ENCODE measurements at regions not wholly inside any gene's neighbourhood (a gene's known extent, or its start where the extent isn't known, plus 50 kb on each side); places are given as distances from the start of the nearest gene placed in this dataset.

DNA sequence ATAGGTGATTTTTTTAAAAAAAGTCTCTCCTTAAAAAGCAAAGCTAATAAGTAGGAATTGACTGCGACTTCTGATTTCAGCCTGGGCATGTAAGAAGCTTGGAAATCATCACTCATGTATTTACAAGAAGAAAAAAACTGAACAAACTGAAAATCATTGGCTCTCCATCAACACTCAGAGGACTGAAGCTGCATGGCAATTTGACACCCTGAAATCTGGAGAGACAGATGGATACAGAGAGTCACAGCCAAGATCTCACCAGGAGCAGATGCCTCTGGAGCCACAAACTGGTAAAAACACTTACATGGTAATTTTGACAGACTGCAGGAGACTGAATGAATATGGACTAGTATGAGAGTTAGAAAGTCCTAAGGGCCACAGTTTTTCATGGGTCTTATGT is 191.2 kb upstream of the TCF21 start:
- TF ChIP-seq, protein P1, sequence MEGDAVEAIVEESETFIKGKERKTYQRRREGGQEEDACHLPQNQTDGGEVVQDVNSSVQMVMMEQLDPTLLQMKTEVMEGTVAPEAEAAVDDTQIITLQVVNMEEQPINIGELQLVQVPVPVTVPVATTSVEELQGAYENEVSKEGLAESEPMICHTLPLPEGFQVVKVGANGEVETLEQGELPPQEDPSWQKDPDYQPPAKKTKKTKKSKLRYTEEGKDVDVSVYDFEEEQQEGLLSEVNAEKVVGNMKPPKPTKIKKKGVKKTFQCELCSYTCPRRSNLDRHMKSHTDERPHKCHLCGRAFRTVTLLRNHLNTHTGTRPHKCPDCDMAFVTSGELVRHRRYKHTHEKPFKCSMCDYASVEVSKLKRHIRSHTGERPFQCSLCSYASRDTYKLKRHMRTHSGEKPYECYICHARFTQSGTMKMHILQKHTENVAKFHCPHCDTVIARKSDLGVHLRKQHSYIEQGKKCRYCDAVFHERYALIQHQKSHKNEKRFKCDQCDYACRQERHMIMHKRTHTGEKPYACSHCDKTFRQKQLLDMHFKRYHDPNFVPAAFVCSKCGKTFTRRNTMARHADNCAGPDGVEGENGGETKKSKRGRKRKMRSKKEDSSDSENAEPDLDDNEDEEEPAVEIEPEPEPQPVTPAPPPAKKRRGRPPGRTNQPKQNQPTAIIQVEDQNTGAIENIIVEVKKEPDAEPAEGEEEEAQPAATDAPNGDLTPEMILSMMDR (IDR thresholded peaks at IDR 0.05) = no peak
- Histone ChIP-seq H3K4me3 (ENCODE audit: low read depth in 1 of 2, low read length in 1 of 2) (no peak overlapping the region), H3K4me1 (ENCODE audit: control insufficient read depth in 1 of 2, insufficient read depth in 1 of 2, low read depth in 1 of 2, low read length in 1 of 2) (no peaks in the 10 kb centered on the region), H3K9me3 (no peaks in the 10 kb centered on the region), H3K36me3 (no peaks in the 10 kb centered on the region), H3K27ac (no peak overlapping the region), H3K27me3 (no peaks in the 10 kb centered on the region)

DNA sequence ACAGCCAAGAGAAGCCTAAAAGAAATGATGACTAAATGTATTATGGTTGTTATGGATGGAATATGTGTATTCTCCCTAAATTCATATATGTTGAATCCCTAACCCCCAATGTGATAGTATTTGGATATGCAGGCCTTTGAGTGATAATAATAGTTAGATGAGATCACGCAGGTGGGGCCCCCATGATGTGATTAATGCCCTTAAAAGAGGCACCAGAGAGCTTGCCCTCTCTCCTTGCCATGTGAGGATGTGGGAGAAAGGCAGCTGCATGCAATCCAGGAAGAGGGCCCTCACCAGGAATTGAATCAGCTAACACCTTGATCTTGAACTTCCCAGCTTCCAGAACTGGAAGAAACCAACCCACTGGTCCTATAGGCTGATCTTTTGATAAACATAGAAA is 190.6 kb upstream of the TCF21 start:
- Histone ChIP-seq H3K4me1 (ENCODE audit: control insufficient read depth in 1 of 2, insufficient read depth in 1 of 2, low read depth in 1 of 2, low read length in 1 of 2) (no peaks in the 10 kb centered on the region), H3K27ac (no peak overlapping the region), H3K9me3 (no peaks in the 10 kb centered on the region), H3K27me3 (no peaks in the 10 kb centered on the region), H3K36me3 (no peaks in the 10 kb centered on the region), H3K4me3 (ENCODE audit: low read depth in 1 of 2, low read length in 1 of 2) (no peak overlapping the region)
- TF ChIP-seq, protein P1 (IDR thresholded peaks at IDR 0.05) = no peak

DNA sequence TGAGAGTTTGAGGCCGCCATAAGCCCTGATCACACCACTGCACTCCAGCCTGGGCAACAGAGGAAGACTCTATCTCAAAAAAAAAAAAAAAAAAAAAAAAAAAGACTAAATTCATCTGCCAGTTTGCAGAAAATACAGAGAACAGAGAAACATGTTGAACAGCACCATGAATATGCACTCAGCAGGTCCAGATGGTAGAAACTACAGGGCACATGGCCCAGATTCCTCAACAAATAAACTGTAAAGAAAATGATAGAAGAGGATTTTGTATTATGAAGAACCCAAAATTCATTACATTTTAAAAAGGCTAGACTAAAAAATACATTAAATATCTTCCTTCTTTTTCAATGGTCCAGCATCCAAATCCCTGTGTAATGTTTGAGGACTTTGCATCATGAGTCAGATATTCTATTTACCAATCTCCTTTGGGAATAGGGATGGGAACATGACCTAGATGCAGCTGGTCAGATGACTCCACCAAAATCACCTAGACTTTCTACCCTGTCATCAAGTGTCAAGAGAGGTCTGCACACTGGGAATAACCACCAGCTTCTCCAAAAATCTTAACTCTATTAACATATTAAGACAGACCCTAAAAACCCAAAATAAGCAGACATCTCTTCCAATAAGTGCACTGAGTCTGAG is 189.1 kb upstream of the TCF21 start:
- H3K4me3 ChIP-seq (ENCODE audit: low read depth in 1 of 2, low read length in 1 of 2) = no peak overlapping the region
- no peaks in the 10 kb centered on the region for H3K9me3 ChIP-seq
- H3K36me3 ChIP-seq = no peaks in the 10 kb centered on the region
- H3K4me1 ChIP-seq (ENCODE audit: control insufficient read depth in 1 of 2, insufficient read depth in 1 of 2, low read depth in 1 of 2, low read length in 1 of 2) = no peaks in the 10 kb centered on the region
- H3K27ac ChIP-seq = no peak overlapping the region
- TF ChIP-seq, protein P1 (IDR thresholded peaks at IDR 0.05) = no peak
- no peaks in the 10 kb centered on the region for H3K27me3 ChIP-seq

DNA sequence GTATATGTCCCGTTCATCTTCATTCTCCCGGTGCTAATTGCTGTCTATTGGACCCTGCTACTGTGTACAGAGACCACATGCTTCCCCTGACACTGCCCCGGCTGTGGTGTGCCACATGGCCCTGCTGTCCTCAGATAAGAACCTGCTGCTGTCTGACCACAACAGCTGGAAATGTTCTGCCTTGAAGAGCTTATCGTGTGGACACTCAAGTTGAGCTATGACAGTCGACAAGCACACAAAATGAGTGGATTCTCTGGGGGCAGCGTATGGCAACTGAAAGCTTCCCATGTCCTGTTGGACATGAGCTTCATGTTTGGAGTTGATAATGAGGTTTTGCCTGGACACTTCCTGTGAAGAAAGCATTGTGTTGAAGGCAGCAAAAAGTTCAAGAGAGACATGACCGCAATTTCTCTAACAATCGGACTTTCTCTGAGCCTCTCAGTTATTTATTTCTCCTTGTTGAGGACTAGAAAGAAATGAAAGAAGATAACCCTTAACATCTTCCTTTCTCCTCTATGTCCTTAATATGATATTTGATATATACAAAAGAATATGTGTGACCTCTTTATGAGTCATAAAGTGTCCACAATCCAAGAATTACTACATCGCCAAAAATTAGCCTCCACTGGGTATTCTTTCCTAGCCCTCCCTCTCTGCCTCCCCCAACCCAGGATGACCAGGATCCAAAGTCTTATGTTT is 187.1 kb upstream of the TCF21 start:
- Histone ChIP-seq H3K27ac (no peak overlapping the region), H3K4me3 (ENCODE audit: low read depth in 1 of 2, low read length in 1 of 2) (no peak overlapping the region), H3K27me3 (no peaks in the 10 kb centered on the region), H3K4me1 (ENCODE audit: control insufficient read depth in 1 of 2, insufficient read depth in 1 of 2, low read depth in 1 of 2, low read length in 1 of 2) (no peaks in the 10 kb centered on the region), H3K9me3 (no peaks in the 10 kb centered on the region), H3K36me3 (no peaks in the 10 kb centered on the region)
- TF ChIP-seq, protein P1 (IDR thresholded peaks at IDR 0.05) = no peak

DNA sequence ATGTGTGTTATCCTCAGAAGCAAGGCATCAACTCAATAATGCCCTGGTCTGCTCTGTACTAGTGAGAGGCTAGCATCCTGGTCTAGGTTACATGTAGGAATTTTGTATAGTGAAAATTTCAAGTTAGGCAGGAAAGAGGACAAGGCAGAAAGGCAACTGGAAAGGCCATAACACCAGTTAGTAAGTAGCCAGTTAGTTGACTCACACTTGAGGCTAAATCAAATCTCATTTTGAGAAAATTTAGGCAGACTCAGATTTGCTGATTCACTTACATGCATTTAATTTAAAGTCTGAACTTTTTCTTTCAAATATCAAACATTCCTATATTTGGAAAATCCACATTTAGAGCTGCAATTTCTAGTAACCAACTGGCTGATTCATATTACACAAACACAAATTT is 184.5 kb upstream of the TCF21 start:
- TF ChIP-seq, protein P1 (IDR thresholded peaks at IDR 0.05) = no peak
- H3K27me3 ChIP-seq = no peaks in the 10 kb centered on the region
- H3K9me3 ChIP-seq = no peaks in the 10 kb centered on the region
- H3K36me3 ChIP-seq = no peaks in the 10 kb centered on the region
- no peak overlapping the region for H3K4me3 ChIP-seq (ENCODE audit: low read depth in 1 of 2, low read length in 1 of 2)
- no peaks in the 10 kb centered on the region for H3K4me1 ChIP-seq (ENCODE audit: control insufficient read depth in 1 of 2, insufficient read depth in 1 of 2, low read depth in 1 of 2, low read length in 1 of 2)
- H3K27ac ChIP-seq = no peak overlapping the region
